ENCODE measurements at regions not wholly inside any gene's neighbourhood (a gene's known extent, or its start where the extent isn't known, plus 50 kb on each side); places are given as distances from the start of the nearest gene placed in this dataset.

GRCh38 chr2:195563857-195564512, 93.0 kb upstream of the SLC39A10 start:
- no peak for TF ChIP-seq CTCF (CRISPR knock-in tag; IDR thresholded peaks at IDR 0.05)
- TF ChIP-seq FOXM1 (CRISPR knock-in tag; IDR thresholded peaks at IDR 0.05), result no peak
- TF ChIP-seq ISX (CRISPR knock-in tag; conservative IDR thresholded peaks at IDR 0.05), result no peak
- no peak for TF ChIP-seq PHB2 (IDR thresholded peaks at IDR 0.05; ENCODE audit: partially characterized antibody)
- no peak for TF ChIP-seq ZNF782 (CRISPR knock-in tag; IDR thresholded peaks at IDR 0.05; ENCODE audit: borderline replicate concordance)
- DNase-seq (ENCODE audit: low spot score) (no peak), FAIRE-seq (no peak), ATAC-seq (no peak)
- no TSS peak for BruUV-seq (replicated peaks)
- in situ Hi-C loops (cut with HindIII; ENCODE audit: extremely low pct_ligation_motif_present, low pct_unique_long_range_greater_than_20kb) (no loop called here), intact Hi-C loops (cut with micrococcal nuclease; ENCODE audit: unreplicated experiment) (no loop called here)
- Histone ChIP-seq H2AFZ (ENCODE audit: low read length) (no peak overlapping the region), H3K79me2 (ENCODE audit: insufficient read depth, low read length) (no peaks in the 10 kb centered on the region), H3K9ac (ENCODE audit: insufficient read depth, low read depth, low read length) (no peak overlapping the region), H4K20me1 (ENCODE audit: insufficient read depth, low read length) (no peaks in the 10 kb centered on the region), H3K36me3 (replicated peaks in 1 of 2; ENCODE audit: control insufficient read depth in 1 of 2, insufficient read depth in 2 of 2, low read length in 2 of 2) (no peaks in the 10 kb centered on the region), H3K27me3 (ENCODE audit: control insufficient read depth in 1 of 2, insufficient read depth in 2 of 2, low read length in 2 of 2) (peaks cover 0 to 3% of the 10 kb centered on the region in 2 experiments; a peak in 1 of 5 replicates), H3K4me1 (ENCODE audit: insufficient read depth, low read length) (no peaks in the 10 kb centered on the region), H3K4me3 (replicated peaks in 1 of 3; ENCODE audit: insufficient read depth in 1 of 3, low read depth in 2 of 3, low read length in 3 of 3) (no peak overlapping the region), H3K4me2 (ENCODE audit: low read depth, low read length) (no peak overlapping the region), H3K27ac (ENCODE audit: extremely low read length, insufficient read depth, low read length) (no peak overlapping the region), H3K9me3 (ENCODE audit: low read length) (no peaks in the 10 kb centered on the region)
- ChIA-PET POLR2A (no interaction called here), CTCF (ENCODE audit: low intra/inter-chr PET ratio, low total read pairs) (no interaction called here)
- WGBS (ENCODE audit: low lambda C conversion rate), result 56% methylated on average over 12 of the region's 12 CpGs
